ACC112 (cell line): ENCODE measurements at regions not wholly inside any gene's neighbourhood (a gene's known extent, or its start where the extent isn't known, plus 50 kb on each side); places are given as distances from the start of the nearest gene placed in this dataset.

Experiments used
- H2AFZ ChIP-seq: fragments of 200-600 bp; sonication (generic); one replicate; pipeline ENCODE4 v1.6.0; 2017; ENCODE audit warnings: antibody characterized with exemption, low read length; ENCODE audit not compliant: unreplicated experiment
- H3K27ac ChIP-seq: fragments of 200-600 bp; sonication (generic); 2 replicates; pipeline ENCODE4 v1.5.1; 2014; ENCODE audit warnings: low read depth, mild to moderate bottlenecking, antibody characterized with exemption, low read length, moderate library complexity
- H3K27me3 ChIP-seq: fragments of 200-600 bp; sonication (generic); 2 replicates; pipeline ENCODE4 v1.6.1; 2014; ENCODE audit warnings: mild to moderate bottlenecking, antibody characterized with exemption, low read length, moderate library complexity, mixed read lengths; ENCODE audit not compliant: insufficient read depth
- H3K36me3 ChIP-seq: fragments of 200-600 bp; sonication (generic); 2 replicates; pipeline ENCODE4 v1.6.1; 2016; ENCODE audit warnings: mild to moderate bottlenecking, antibody characterized with exemption, low read length, moderate library complexity, mixed read lengths; ENCODE audit not compliant: insufficient read depth
- H3K4me1 ChIP-seq: fragments of 200-600 bp; sonication (generic); one replicate; pipeline ENCODE4 v1.6.1; 2016; ENCODE audit warnings: low read length, mixed read lengths; ENCODE audit not compliant: insufficient read depth, unreplicated experiment, control insufficient read depth
- H3K4me3 ChIP-seq: fragments of 200-600 bp; sonication (generic); 2 replicates; pipeline ENCODE4 v1.5.1; 2014; ENCODE audit warnings: mild to moderate bottlenecking, low read depth, low read length
- H3K79me2 ChIP-seq: fragments of 200-600 bp; sonication (generic); one replicate; pipeline ENCODE4 v1.6.0; 2016; ENCODE audit warnings: low read length; ENCODE audit not compliant: control insufficient read depth, unreplicated experiment, insufficient read depth

DNA sequence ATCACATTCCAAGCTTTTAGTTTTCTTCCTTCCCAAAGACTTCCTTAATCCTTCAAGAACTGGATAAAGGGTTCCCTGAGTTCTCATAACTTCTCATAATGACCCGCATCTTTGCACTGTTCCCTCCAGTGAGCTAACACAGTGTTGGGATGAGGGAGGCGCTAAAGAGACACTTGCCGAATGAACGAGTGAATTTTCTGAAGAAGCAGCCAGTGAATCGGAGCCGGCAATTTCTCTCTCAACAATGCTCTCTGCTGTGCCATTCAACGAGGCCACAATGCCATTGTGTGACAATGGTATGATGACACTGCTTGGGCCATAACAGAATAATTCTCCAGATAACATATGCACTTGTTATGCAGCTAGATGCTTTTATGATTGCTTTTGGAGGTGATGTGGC lies 51.4 kb upstream of the ZFP42 start:
- Histone ChIP-seq H3K27ac (no peak overlapping the region), H3K79me2 (no peaks in the 10 kb centered on the region), H3K4me1 (no peaks in the 10 kb centered on the region), H3K4me3 (no peak overlapping the region), H3K36me3 (no peaks in the 10 kb centered on the region), H3K27me3 (no peaks in the 10 kb centered on the region), H2AFZ (no peak overlapping the region)
